ENCODE measurements at regions not wholly inside any gene's neighbourhood (a gene's known extent, or its start where the extent isn't known, plus 50 kb on each side); places are given as distances from the start of the nearest gene placed in this dataset.

- Histone ChIP-seq H3K9me3 (ENCODE audit: control insufficient read depth, insufficient read depth, low read depth, low read length) (no peaks in the 10 kb centered on the region), H3K4me1 (ENCODE audit: control insufficient read depth, insufficient read depth, low read length) (no peaks in the 10 kb centered on the region)
Measured at GRCh38 chr12:34404377-34405285, 382.3 kb downstream of the ALG10 start.

GRCh38 chr12:34405286-34406227 is 383.3 kb downstream of the ALG10 start:
- CTCF ChIA-PET, result no interaction called here
- POLR2A ChIA-PET, result no interaction called here
- Histone ChIP-seq H3K9me3 (ENCODE audit: control insufficient read depth, insufficient read depth, low read depth, low read length) (no peaks in the 10 kb centered on the region), H3K36me3 (ENCODE audit: control insufficient read depth in 2 of 2, insufficient read depth in 1 of 2, low read length in 2 of 2) (no peaks in the 10 kb centered on the region), H3K4me3 (ENCODE audit: low read depth, low read length) (no peak overlapping the region), H3K4me1 (ENCODE audit: control insufficient read depth, insufficient read depth, low read length) (no peaks in the 10 kb centered on the region), H3K27ac (ENCODE audit: extremely low read depth, low read depth, low read length) (no peak overlapping the region)
- TF ChIP-seq, protein P1, sequence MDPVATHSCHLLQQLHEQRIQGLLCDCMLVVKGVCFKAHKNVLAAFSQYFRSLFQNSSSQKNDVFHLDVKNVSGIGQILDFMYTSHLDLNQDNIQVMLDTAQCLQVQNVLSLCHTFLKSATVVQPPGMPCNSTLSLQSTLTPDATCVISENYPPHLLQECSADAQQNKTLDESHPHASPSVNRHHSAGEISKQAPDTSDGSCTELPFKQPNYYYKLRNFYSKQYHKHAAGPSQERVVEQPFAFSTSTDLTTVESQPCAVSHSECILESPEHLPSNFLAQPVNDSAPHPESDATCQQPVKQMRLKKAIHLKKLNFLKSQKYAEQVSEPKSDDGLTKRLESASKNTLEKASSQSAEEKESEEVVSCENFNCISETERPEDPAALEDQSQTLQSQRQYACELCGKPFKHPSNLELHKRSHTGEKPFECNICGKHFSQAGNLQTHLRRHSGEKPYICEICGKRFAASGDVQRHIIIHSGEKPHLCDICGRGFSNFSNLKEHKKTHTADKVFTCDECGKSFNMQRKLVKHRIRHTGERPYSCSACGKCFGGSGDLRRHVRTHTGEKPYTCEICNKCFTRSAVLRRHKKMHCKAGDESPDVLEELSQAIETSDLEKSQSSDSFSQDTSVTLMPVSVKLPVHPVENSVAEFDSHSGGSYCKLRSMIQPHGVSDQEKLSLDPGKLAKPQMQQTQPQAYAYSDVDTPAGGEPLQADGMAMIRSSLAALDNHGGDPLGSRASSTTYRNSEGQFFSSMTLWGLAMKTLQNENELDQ (tag by site-specific recombination; IDR thresholded peaks at IDR 0.05; ENCODE audit: low read depth), result no peak
- no peak for TF ChIP-seq ZFP37 (tag by site-specific recombination; IDR thresholded peaks at IDR 0.05)
- no peak for TF ChIP-seq ZNF785 (tag by site-specific recombination; IDR thresholded peaks at IDR 0.05)
- no peak for TF ChIP-seq ZNF239 (tag by site-specific recombination; IDR thresholded peaks at IDR 0.05)
- TF ChIP-seq KLF10 (tag by site-specific recombination; IDR thresholded peaks at IDR 0.05), result no peak
- TF ChIP-seq MYNN (tag by site-specific recombination; IDR thresholded peaks at IDR 0.05; ENCODE audit: borderline replicate concordance), result no peak
- TF ChIP-seq ZNF169 (tag by site-specific recombination; IDR thresholded peaks at IDR 0.05), result no peak
- no peak for TF ChIP-seq ZNF621 (tag by site-specific recombination; IDR thresholded peaks at IDR 0.05)
- no peak for TF ChIP-seq ZNF398 (tag by site-specific recombination; IDR thresholded peaks at IDR 0.05)
- TF ChIP-seq YY2 (tag by site-specific recombination; IDR thresholded peaks at IDR 0.05), result no peak

More at GRCh38 chr12:34404377-34405285, 382.3 kb downstream of the ALG10 start:
- Histone ChIP-seq H3K27ac (ENCODE audit: extremely low read depth, low read depth, low read length) (no peak overlapping the region), H3K36me3 (ENCODE audit: control insufficient read depth in 2 of 2, insufficient read depth in 1 of 2, low read length in 2 of 2) (no peaks in the 10 kb centered on the region), H3K4me3 (ENCODE audit: low read depth, low read length) (no peak overlapping the region)
- CTCF ChIA-PET, result no interaction called here
- no peak for TF ChIP-seq KLF1 (tag by site-specific recombination; IDR thresholded peaks at IDR 0.05)
- TF ChIP-seq ZNF510 (tag by site-specific recombination; IDR thresholded peaks at IDR 0.05; ENCODE audit: insufficient replicate concordance), result no peak
- POLR2A ChIA-PET, result no interaction called here

GRCh38 chr12:34406228-34406995 is 384.1 kb downstream of the ALG10 start:
- CTCF ChIA-PET, result interaction anchor here (0.6 kb wide), 1 partner anchor 122 kb away, joined by 3 read pairs; no protein-coding TSS in a partner anchor
- Histone ChIP-seq H3K9me3 (ENCODE audit: control insufficient read depth, insufficient read depth, low read depth, low read length) (no peaks in the 10 kb centered on the region), H3K4me3 (ENCODE audit: low read depth, low read length) (no peak overlapping the region), H3K4me1 (ENCODE audit: control insufficient read depth, insufficient read depth, low read length) (no peaks in the 10 kb centered on the region), H3K27ac (ENCODE audit: extremely low read depth, low read depth, low read length) (no peak overlapping the region), H3K36me3 (ENCODE audit: control insufficient read depth in 2 of 2, insufficient read depth in 1 of 2, low read length in 2 of 2) (no peaks in the 10 kb centered on the region)
- POLR2A ChIA-PET, result no interaction called here
- TF ChIP-seq ZNF677 (tag by site-specific recombination; IDR thresholded peaks at IDR 0.05) (no peak), ZNF362 (tag by site-specific recombination; IDR thresholded peaks at IDR 0.05) (no peak), ZNF76 (tag by site-specific recombination; IDR thresholded peaks at IDR 0.05; ENCODE audit: borderline replicate concordance, low read depth) (no peak), ZNF16 (tag by site-specific recombination; IDR thresholded peaks at IDR 0.05; ENCODE audit: low read depth) (no peak), ZNF221 (tag by site-specific recombination; IDR thresholded peaks at IDR 0.05; ENCODE audit: borderline replicate concordance) (no peak), GLI4 (tag by site-specific recombination; IDR thresholded peaks at IDR 0.05) (no peak), MEIS1 (CRISPR knock-in tag; IDR thresholded peaks at IDR 0.05; ENCODE audit: borderline replicate concordance) (no peak), ZNF785 (tag by site-specific recombination; IDR thresholded peaks at IDR 0.05) (no peak), ZNF155 (tag by site-specific recombination; IDR thresholded peaks at IDR 0.05) (no peak), ZNF510 (tag by site-specific recombination; IDR thresholded peaks at IDR 0.05; ENCODE audit: insufficient replicate concordance) (no peak), ZNF426 (tag by site-specific recombination; IDR thresholded peaks at IDR 0.05) (no peak), ZNF184 (tag by site-specific recombination; IDR thresholded peaks at IDR 0.05) (no peak), YY2 (tag by site-specific recombination; IDR thresholded peaks at IDR 0.05) (no peak)
